Loucy (cell line): ENCODE measurements at regions not wholly inside any gene's neighbourhood (a gene's known extent, or its start where the extent isn't known, plus 50 kb on each side); places are given as distances from the start of the nearest gene placed in this dataset.

ENCODE experiments used
- H2AFZ ChIP-seq: fragments of 200-600 bp; sonication (generic); 2 replicates; pipeline ENCODE4 v1.6.0; 2016; ENCODE audit warnings: antibody characterized with exemption, mild to moderate bottlenecking, low read length, moderate library complexity
- H3F3A ChIP-seq: fragments of 200-600 bp; 2 replicates; pipeline ENCODE4 v1.6.0; 2016; ENCODE audit warnings: antibody characterized with exemption, low read depth, mild to moderate bottlenecking
- H3K27me3 ChIP-seq: fragments of 200-600 bp; sonication (generic); 2 replicates; pipeline ENCODE4 v1.6.1; 2014; ENCODE audit warnings: low read length, mild to moderate bottlenecking; ENCODE audit not compliant: insufficient read depth, poor library complexity, severe bottlenecking
- H3K36me3 ChIP-seq: fragments of 200-600 bp; sonication (generic); 2 replicates; pipeline ENCODE4 v1.6.1; 2016; ENCODE audit warnings: low read length; ENCODE audit not compliant: insufficient read depth
- H3K4me1 ChIP-seq: fragments of 200-600 bp; sonication (generic); 2 replicates; pipeline ENCODE4 v1.5.1; 2014; ENCODE audit warnings: low read length, mild to moderate bottlenecking; ENCODE audit not compliant: insufficient read depth, poor library complexity, severe bottlenecking
- H3K4me2 ChIP-seq: fragments of 200-600 bp; sonication (generic); 2 replicates; pipeline ENCODE4 v1.6.0; 2014; ENCODE audit warnings: antibody characterized with exemption, low read length, low read depth, mild to moderate bottlenecking; ENCODE audit not compliant: poor library complexity, severe bottlenecking
- H3K4me3 ChIP-seq: fragments of 200-600 bp; sonication (generic); 2 replicates; pipeline ENCODE4 v1.5.1; 2014; ENCODE audit warnings: low read length, mild to moderate bottlenecking, mixed read lengths; ENCODE audit not compliant: poor library complexity, severe bottlenecking
- H3K79me2 ChIP-seq: fragments of 200-600 bp; sonication (generic); 2 replicates; pipeline ENCODE4 v1.6.1; 2014; ENCODE audit warnings: low read length; ENCODE audit not compliant: insufficient read depth
- H3K9ac ChIP-seq: fragments of 200-600 bp; sonication (generic); 2 replicates; pipeline ENCODE4 v1.6.0; 2014; ENCODE audit warnings: mild to moderate bottlenecking, low read depth, low read length, moderate library complexity; ENCODE audit not compliant: poor library complexity, severe bottlenecking
- H3K9me2 ChIP-seq: fragments of 200-600 bp; sonication (generic); replicated peaks from 2 replicates; pipeline ENCODE4 v1.6.1; 2016; ENCODE audit warnings: low read depth, low read length, mixed read lengths
- H3K9me3 ChIP-seq: fragments of 200-600 bp; sonication (generic); 2 replicates; pipeline ENCODE4 v1.6.1; 2014; ENCODE audit warnings: mild to moderate bottlenecking, antibody characterized with exemption, low read length, low read depth; ENCODE audit not compliant: insufficient read depth
- H4K20me1 ChIP-seq: fragments of 200-600 bp; sonication (generic); 2 replicates; pipeline ENCODE4 v1.6.0; 2014; ENCODE audit warnings: antibody characterized with exemption, low read length, mild to moderate bottlenecking; ENCODE audit not compliant: insufficient read depth, poor library complexity, severe bottlenecking
- CTCF ChIP-seq: fragments of 200-600 bp; sonication (generic); conservative IDR thresholded peaks from 2 replicates; pipeline ENCODE4 v1.5.1; 2014; ENCODE audit warnings: mild to moderate bottlenecking, antibody characterized with exemption, low read length
- EZH2phosphoT487 ChIP-seq: fragments of 200-600 bp; IDR thresholded peaks from 2 replicates; pipeline ENCODE4 v1.6.1; 2018; ENCODE audit warnings: antibody characterized with exemption, mild to moderate bottlenecking, moderate library complexity, borderline replicate concordance

- Histone ChIP-seq H3K9me3 (peaks cover 22% of the 10 kb centered on the region; the same call in 1 of the 2 replicates), H3K9me2 (no peaks in the 10 kb centered on the region), H3K36me3 (no peaks in the 10 kb centered on the region), H4K20me1 (no peaks in the 10 kb centered on the region), H3K4me1 (no peaks in the 10 kb centered on the region), H3F3A (peaks cover 36% of the 10 kb centered on the region), H3K9ac (no peak overlapping the region), H2AFZ (no peak overlapping the region), H3K27me3 (no peaks in the 10 kb centered on the region), H3K4me2 (no peak overlapping the region), H3K79me2 (no peaks in the 10 kb centered on the region), H3K4me3 (no peak overlapping the region)
- TF ChIP-seq EZH2phosphoT487 (no peak), CTCF (no peak)
Measured at GRCh38 chr10:124227988-124228387, 134.6 kb upstream of the CHST15 start.

GRCh38 chr10:124227055-124227975, 133.9 kb upstream of the CHST15 start:
- Histone ChIP-seq H3K9me2 (no peaks in the 10 kb centered on the region), H2AFZ (no peak overlapping the region), H3K4me1 (no peaks in the 10 kb centered on the region), H3K27me3 (no peaks in the 10 kb centered on the region), H3K9ac (no peak overlapping the region), H3K4me2 (no peak overlapping the region), H3K79me2 (no peaks in the 10 kb centered on the region), H3K9me3 (peaks cover 22% of the 10 kb centered on the region; the same call in 1 of the 2 replicates), H3K4me3 (no peak overlapping the region), H3F3A (peaks cover 36% of the 10 kb centered on the region), H4K20me1 (no peaks in the 10 kb centered on the region), H3K36me3 (no peaks in the 10 kb centered on the region)
- no peak for TF ChIP-seq CTCF
- no peak for TF ChIP-seq EZH2phosphoT487

- no peak overlapping the region for H3K4me3 ChIP-seq
- no peaks in the 10 kb centered on the region for H3K4me1 ChIP-seq
- no peak overlapping the region for H3K9ac ChIP-seq
- peaks cover 22% of the 10 kb centered on the region; the same call in 1 of the 2 replicates for H3K9me3 ChIP-seq
- no peaks in the 10 kb centered on the region for H4K20me1 ChIP-seq
- H3K4me2 ChIP-seq, result no peak overlapping the region
- no peaks in the 10 kb centered on the region for H3K27me3 ChIP-seq
- no peak overlapping the region for H2AFZ ChIP-seq
- H3F3A ChIP-seq, result peaks cover 36% of the 10 kb centered on the region
- H3K36me3 ChIP-seq, result no peaks in the 10 kb centered on the region
- TF ChIP-seq EZH2phosphoT487 (no peak), CTCF (no peak)
- H3K9me2 ChIP-seq, result no peaks in the 10 kb centered on the region
- no peaks in the 10 kb centered on the region for H3K79me2 ChIP-seq
Measured at GRCh38 chr10:124226271-124227054, 133.1 kb upstream of the CHST15 start.
